HFF-Myc (cell line): ENCODE measurements at regions not wholly inside any gene's neighbourhood (a gene's known extent, or its start where the extent isn't known, plus 50 kb on each side); places are given as distances from the start of the nearest gene placed in this dataset.

ENCODE experiments used
- DNase-seq: peaks from one replicate; pipeline ENCODE4 v3.0.0-alpha.2; 2011; ENCODE audit warnings: low read depth; ENCODE audit errors: extremely low read depth
- H3K4me3 ChIP-seq: replicated peaks from 2 replicates; pipeline ENCODE4 v1.5.1; 2011; ENCODE audit warnings: low read depth, mild to moderate bottlenecking, control low read depth, low read length
- CTCF ChIP-seq: IDR thresholded peaks from 2 replicates; pipeline ENCODE4 v1.5.1; 2012; ENCODE audit warnings: mild to moderate bottlenecking, low read depth, low read length, control low read depth; ENCODE audit errors: missing control alignments

- no peak overlapping the region for H3K4me3 ChIP-seq
- no peak for TF ChIP-seq CTCF
- no peak for DNase-seq
Measured at GRCh38 chr20:60637801-60638200, 614.3 kb upstream of the CDH4 start.

DNA sequence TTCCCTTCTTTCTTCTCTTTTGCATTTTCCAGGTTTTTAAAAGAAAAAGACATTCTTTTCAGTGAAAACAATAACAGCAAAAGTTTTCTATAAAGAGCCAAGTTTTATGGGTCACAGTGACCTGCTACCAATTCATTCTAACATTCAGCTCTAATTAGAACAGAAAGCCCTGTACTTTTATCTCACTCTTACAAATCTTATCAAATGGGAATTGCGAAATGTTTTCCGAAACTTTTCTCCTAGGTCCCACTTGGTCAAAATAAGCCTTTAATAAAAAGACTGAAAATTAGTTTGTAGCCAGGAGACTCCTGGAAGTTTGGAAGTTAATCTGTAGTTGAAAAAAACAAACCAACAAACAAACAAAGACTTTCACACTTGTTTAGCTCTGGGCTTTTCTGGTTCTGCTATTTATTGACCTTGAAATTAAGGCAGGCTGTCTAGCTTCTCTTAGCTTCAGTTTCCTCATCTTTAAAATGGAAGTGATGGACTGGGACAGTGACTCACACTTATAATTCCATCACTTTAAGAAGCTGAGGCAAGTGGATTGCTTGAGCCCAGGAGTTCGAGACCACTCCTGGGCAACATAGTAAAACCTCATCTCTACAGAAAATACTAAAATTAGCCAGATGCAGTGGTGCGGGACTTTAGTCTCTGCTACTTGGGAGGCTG is 613.5 kb upstream of the CDH4 start:
- no peak for TF ChIP-seq CTCF
- no peak for DNase-seq
- H3K4me3 ChIP-seq, result no peak overlapping the region

DNA sequence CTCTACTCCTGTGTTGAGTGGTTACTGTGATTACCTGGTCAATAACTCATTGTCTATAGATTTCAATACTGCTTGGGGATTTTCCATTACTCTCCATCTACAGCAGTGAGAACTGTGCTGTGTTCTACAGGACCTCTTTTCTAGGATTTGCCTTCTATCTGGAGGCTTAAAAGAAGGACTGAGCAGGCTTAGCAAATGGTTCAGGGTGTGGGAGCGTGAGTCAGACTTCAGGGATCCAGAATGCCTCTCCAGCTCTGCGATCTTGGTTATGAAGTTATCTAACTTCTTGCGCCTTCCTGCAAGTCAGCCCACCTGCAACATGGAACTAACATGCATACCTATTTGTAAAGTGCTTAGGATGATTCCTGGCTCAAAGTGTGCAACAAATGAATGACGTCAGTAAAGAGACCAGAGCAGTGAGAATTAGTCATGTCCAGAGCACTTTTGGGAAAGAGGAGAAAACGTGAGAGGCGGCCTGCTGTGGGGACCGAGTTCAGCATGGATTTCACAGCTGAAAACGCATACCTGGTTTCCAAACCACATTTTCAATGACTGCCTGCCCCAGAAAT is 610.1 kb upstream of the CDH4 start:
- no peak overlapping the region for H3K4me3 ChIP-seq
- DNase-seq, result no peak
- no peak for TF ChIP-seq CTCF

DNA sequence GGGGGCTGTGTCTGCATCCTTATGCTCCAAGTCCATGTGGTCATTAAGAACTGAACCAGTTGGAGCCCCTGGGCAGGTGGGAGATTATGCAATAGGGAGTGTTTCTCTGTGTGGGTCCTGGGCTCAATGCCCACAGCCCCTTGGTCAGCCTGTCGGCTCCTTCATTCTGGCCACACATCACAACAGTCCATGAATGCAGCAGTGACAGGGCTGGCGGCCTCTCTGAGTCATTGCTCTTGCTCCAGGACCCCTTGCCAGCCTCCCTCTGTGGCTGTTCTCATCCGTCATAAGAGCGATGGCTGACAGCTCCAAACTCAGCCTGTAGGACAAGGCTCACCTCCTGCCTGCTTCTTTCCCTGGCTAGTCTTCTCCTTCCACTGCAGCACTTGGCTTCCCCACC is 609.5 kb upstream of the CDH4 start:
- no peak for TF ChIP-seq CTCF
- no peak for DNase-seq
- no peak overlapping the region for H3K4me3 ChIP-seq

DNA sequence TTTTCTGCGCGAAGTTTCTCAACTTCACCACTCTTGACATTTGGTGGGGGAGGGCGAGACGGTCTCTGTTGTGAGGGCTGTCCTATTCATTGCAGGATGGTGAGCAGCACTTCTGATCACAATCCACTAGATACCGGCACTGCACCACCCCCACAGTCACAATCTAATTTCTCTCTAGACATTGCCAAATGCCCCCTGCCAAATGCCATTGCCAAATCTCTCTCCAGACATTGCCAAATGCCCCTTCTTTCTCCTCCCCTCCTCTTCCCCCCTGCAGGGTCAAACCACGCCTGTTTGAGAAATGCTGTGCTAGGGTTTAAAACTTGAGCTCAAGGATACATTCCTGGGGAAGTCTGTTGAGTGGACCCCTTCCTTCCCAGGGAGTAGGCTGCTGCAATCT is 603.5 kb upstream of the CDH4 start:
- TF ChIP-seq CTCF, result no peak
- no peak for DNase-seq
- H3K4me3 ChIP-seq, result no peak overlapping the region

- TF ChIP-seq CTCF, result no peak
- DNase-seq, result no peak
Measured at GRCh38 chr20:60649541-60649940, 602.5 kb upstream of the CDH4 start.

DNA sequence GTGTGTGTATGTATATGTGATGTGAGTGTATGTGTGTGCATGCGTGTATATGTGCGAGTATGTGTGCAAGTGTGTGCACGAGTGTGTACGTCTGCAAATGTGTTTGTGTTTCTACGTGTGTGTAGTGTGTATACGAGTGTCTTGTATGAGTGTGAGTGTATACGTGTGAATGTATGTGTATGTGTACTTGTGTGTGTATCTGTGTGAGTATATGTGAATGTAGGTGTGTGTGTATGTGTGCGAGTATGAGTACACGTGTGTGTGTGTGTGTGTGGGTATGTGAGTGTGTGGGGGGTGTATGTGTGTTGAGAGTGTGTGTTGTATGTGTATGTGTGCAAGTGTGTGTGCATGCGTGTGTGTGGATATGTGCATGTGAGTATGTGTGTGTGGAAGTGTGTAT is 602.0 kb upstream of the CDH4 start:
- TF ChIP-seq CTCF, result no peak
- H3K4me3 ChIP-seq, result no peak overlapping the region

More at GRCh38 chr20:60649541-60649940, 602.5 kb upstream of the CDH4 start:
- H3K4me3 ChIP-seq, result no peak overlapping the region

More for the DNA sequence above, 602.0 kb upstream of the CDH4 start:
- DNase-seq, result no peak
